GM23338 (cell line): ENCODE measurements at regions not wholly inside any gene's neighbourhood (a gene's known extent, or its start where the extent isn't known, plus 50 kb on each side); places are given as distances from the start of the nearest gene placed in this dataset.

ENCODE experiments used
- ATAC-seq: fragments of 200-7000 bp; cut with Tn5 transposase; 3 replicates; pipeline ENCODE4 v1.9.1; 2020
- DNase-seq: peaks from one replicate; pipeline ENCODE4 v3.0.0-alpha.2; 2015; ENCODE audit warnings: low spot score
- H2AFZ ChIP-seq: fragments of 200-600 bp; sonication (generic); 2 replicates; pipeline ENCODE4 v1.8.0; 2016; ENCODE audit warnings: antibody characterized with exemption, mild to moderate bottlenecking, moderate library complexity
- H3F3A ChIP-seq: fragments of 200-600 bp; sonication (generic); replicated peaks from 2 replicates; pipeline ENCODE4 v1.8.0; 2017; ENCODE audit warnings: antibody characterized with exemption, mixed run types, low read depth
- H3K27ac ChIP-seq: fragments of 200-600 bp; sonication (generic); 2 replicates; pipeline ENCODE4 v1.6.1; 2016; ENCODE audit warnings: low read depth
- H3K27me3 ChIP-seq: fragments of 200-600 bp; sonication (generic); 2 replicates; pipeline ENCODE4 v1.8.0; 2016; ENCODE audit warnings: mild to moderate bottlenecking, mixed run types, moderate library complexity; ENCODE audit not compliant: insufficient read depth
- H3K36me3 ChIP-seq: fragments of 200-600 bp; sonication (generic); 2 replicates; pipeline ENCODE4 v1.8.0; 2016; ENCODE audit warnings: mild to moderate bottlenecking; ENCODE audit not compliant: insufficient read depth
- H3K4me1 ChIP-seq: fragments of 200-600 bp; sonication (generic); 2 replicates; pipeline ENCODE4 v1.8.0; 2016; ENCODE audit warnings: mild to moderate bottlenecking, moderate library complexity; ENCODE audit not compliant: insufficient read depth
- H3K4me2 ChIP-seq: fragments of 200-600 bp; sonication (generic); 2 replicates; pipeline ENCODE4 v1.7.1; 2017; ENCODE audit warnings: mixed run types
- H3K4me3 ChIP-seq: fragments of 200-600 bp; sonication (generic); 2 replicates; pipeline ENCODE4 v1.6.1; 2016; ENCODE audit warnings: mixed run types
- H3K79me2 ChIP-seq: fragments of 200-600 bp; sonication (generic); replicated peaks from 2 replicates; pipeline ENCODE4 v1.8.0; 2017; ENCODE audit warnings: mild to moderate bottlenecking; ENCODE audit not compliant: insufficient read depth
- H3K9me2 ChIP-seq: fragments of 200-600 bp; sonication (generic); 2 replicates; pipeline ENCODE4 v1.8.0; 2017; ENCODE audit not compliant: insufficient read depth
- H4K20me1 ChIP-seq: fragments of 200-600 bp; sonication (generic); replicated peaks from 2 replicates; pipeline ENCODE4 v1.8.0; 2017; ENCODE audit warnings: mild to moderate bottlenecking; ENCODE audit not compliant: insufficient read depth
- H3K27ac Mint-ChIP-seq: 2 replicates; pipeline ENCODE4 v1.8.0; 2020; ENCODE audit warnings: inconsistent platforms, mild to moderate bottlenecking, moderate library complexity, mixed read lengths
- H3K27me3 Mint-ChIP-seq: 3 replicates; pipeline ENCODE4 v1.8.0; 2022; ENCODE audit warnings: low read depth, mild to moderate bottlenecking, moderate library complexity, mixed read lengths, inconsistent platforms; ENCODE audit not compliant: insufficient read depth, poor library complexity
- H3K36me3 Mint-ChIP-seq: 3 replicates; pipeline ENCODE4 v1.8.0; 2021; ENCODE audit warnings: low read depth, mild to moderate bottlenecking, inconsistent platforms, moderate library complexity, mixed read lengths
- H3K4me1 Mint-ChIP-seq: 3 replicates; pipeline ENCODE4 v1.8.0; 2020; ENCODE audit warnings: mild to moderate bottlenecking, inconsistent platforms, mixed read lengths
- H3K4me3 Mint-ChIP-seq: 3 replicates; pipeline ENCODE4 v1.8.0; 2021; ENCODE audit warnings: moderate library complexity, mild to moderate bottlenecking, inconsistent platforms, mixed read lengths
- H3K9me3 Mint-ChIP-seq: 3 replicates; pipeline ENCODE4 v1.8.0; 2020; ENCODE audit warnings: moderate library complexity, mild to moderate bottlenecking, inconsistent platforms, mixed read lengths
- CREB1 ChIP-seq: fragments of 250-450 bp; sonication (Bioruptor Pico); IDR thresholded peaks from 2 replicates; pipeline ENCODE4 v1.5.0; 2020; ENCODE audit warnings: low read depth, mild to moderate bottlenecking, moderate library complexity
- ETS1 ChIP-seq: IDR thresholded peaks from 2 replicates; pipeline ENCODE4 v1.6.1; 2016; ENCODE audit warnings: antibody characterized with exemption
- EZH2 ChIP-seq: fragments of 200-600 bp; sonication (generic); IDR thresholded peaks from one replicate; pipeline ENCODE4 v1.8.0; 2017; ENCODE audit warnings: antibody characterized with exemption, mild to moderate bottlenecking, low read depth; ENCODE audit not compliant: unreplicated experiment
- EZH2phosphoT487 ChIP-seq: fragments of 200-600 bp; sonication (generic); IDR thresholded peaks from one replicate; pipeline ENCODE4 v1.8.1; 2018; ENCODE audit warnings: antibody characterized with exemption; ENCODE audit not compliant: unreplicated experiment
- REST ChIP-seq: IDR thresholded peaks from one replicate; pipeline ENCODE4 v1.6.1; 2018; ENCODE audit warnings: antibody characterized with exemption; ENCODE audit not compliant: unreplicated experiment
- ZNF114 ChIP-seq: fragments of 250-450 bp; sonication (Bioruptor Pico); IDR thresholded peaks from 2 replicates; pipeline ENCODE4 v1.5.0; 2020; ENCODE audit warnings: mild to moderate bottlenecking, moderate library complexity
- ZNF331 ChIP-seq: fragments of 250-450 bp; sonication (Bioruptor Pico); IDR thresholded peaks from 2 replicates; pipeline ENCODE4 v1.5.0; 2020; ENCODE audit warnings: low read depth, mild to moderate bottlenecking, moderate library complexity
- TF ChIP-seq, protein P1 (sequence below): fragments of 250-450 bp; sonication (Bioruptor Pico); IDR thresholded peaks from 2 replicates; pipeline ENCODE4 v1.5.0; 2020; ENCODE audit warnings: mild to moderate bottlenecking, moderate library complexity

DNA sequence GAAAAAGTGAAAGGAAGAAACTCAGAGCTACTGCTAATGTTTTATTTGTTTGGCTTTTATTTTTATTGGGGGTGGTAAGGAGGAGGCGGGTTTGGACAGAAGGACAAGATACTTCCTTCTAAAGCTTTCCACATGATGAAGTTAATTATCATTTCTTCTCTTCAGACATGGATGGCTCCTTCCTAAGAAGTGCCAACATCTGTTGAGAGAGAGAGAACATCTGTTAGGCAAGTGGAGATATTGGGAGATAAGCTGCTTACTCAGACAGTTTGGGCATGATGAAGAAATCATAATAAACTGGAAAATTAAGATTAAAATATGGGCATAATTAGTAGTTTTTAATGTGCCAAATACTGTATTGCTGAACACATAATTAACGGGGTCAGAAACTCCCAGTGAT lies 535.7 kb upstream of the INTU start (continued):
- TF ChIP-seq REST (no peak), ZNF331 (CRISPR knock-in tag) (no peak), ZNF114 (CRISPR knock-in tag) (no peak), EZH2phosphoT487 (no peak)
- TF ChIP-seq, protein P1, sequence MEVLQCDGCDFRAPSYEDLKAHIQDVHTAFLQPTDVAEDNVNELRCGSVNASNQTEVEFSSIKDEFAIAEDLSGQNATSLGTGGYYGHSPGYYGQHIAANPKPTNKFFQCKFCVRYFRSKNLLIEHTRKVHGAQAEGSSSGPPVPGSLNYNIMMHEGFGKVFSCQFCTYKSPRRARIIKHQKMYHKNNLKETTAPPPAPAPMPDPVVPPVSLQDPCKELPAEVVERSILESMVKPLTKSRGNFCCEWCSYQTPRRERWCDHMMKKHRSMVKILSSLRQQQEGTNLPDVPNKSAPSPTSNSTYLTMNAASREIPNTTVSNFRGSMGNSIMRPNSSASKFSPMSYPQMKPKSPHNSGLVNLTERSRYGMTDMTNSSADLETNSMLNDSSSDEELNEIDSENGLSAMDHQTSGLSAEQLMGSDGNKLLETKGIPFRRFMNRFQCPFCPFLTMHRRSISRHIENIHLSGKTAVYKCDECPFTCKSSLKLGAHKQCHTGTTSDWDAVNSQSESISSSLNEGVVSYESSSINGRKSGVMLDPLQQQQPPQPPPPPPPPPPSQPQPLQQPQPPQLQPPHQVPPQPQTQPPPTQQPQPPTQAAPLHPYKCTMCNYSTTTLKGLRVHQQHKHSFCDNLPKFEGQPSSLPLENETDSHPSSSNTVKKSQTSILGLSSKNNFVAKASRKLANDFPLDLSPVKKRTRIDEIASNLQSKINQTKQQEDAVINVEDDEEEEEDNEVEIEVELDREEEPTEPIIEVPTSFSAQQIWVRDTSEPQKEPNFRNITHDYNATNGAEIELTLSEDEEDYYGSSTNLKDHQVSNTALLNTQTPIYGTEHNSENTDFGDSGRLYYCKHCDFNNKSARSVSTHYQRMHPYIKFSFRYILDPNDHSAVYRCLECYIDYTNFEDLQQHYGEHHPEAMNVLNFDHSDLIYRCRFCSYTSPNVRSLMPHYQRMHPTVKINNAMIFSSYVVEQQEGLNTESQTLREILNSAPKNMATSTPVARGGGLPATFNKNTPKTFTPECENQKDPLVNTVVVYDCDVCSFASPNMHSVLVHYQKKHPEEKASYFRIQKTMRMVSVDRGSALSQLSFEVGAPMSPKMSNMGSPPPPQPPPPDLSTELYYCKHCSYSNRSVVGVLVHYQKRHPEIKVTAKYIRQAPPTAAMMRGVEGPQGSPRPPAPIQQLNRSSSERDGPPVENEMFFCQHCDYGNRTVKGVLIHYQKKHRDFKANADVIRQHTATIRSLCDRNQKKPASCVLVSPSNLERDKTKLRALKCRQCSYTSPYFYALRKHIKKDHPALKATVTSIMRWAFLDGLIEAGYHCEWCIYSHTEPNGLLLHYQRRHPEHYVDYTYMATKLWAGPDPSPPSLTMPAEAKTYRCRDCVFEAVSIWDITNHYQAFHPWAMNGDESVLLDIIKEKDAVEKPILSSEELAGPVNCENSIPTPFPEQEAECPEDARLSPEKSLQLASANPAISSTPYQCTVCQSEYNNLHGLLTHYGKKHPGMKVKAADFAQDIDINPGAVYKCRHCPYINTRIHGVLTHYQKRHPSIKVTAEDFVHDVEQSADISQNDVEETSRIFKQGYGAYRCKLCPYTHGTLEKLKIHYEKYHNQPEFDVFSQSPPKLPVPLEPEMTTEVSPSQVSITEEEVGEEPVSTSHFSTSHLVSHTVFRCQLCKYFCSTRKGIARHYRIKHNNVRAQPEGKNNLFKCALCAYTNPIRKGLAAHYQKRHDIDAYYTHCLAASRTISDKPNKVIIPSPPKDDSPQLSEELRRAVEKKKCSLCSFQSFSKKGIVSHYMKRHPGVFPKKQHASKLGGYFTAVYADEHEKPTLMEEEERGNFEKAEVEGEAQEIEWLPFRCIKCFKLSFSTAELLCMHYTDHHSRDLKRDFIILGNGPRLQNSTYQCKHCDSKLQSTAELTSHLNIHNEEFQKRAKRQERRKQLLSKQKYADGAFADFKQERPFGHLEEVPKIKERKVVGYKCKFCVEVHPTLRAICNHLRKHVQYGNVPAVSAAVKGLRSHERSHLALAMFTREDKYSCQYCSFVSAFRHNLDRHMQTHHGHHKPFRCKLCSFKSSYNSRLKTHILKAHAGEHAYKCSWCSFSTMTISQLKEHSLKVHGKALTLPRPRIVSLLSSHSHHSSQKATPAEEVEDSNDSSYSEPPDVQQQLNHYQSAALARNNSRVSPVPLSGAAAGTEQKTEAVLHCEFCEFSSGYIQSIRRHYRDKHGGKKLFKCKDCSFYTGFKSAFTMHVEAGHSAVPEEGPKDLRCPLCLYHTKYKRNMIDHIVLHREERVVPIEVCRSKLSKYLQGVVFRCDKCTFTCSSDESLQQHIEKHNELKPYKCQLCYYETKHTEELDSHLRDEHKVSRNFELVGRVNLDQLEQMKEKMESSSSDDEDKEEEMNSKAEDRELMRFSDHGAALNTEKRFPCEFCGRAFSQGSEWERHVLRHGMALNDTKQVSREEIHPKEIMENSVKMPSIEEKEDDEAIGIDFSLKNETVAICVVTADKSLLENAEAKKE (CRISPR knock-in tag): no peak

DNA sequence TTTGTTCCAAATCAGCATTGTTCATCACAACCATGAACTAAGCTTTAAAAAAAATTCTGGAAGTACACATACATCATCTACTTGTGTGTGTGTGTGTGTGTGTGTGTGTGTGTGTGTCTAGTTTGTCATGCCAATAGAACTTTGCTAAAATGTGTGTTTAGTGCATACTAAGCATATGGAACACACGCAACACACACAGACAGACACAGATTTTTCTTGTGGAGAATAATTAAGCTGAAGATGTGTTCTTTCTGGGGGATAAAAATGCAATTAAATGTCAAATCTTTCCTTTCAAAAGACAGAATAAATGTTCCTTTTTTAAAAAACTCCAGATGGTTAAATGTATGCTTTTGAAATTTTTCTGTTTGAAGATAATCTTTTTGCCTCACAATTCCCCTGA lies 530.4 kb upstream of the INTU start:
- no peak overlapping the region for H2AFZ ChIP-seq
- H3K4me2 ChIP-seq: no peak overlapping the region
- H3K36me3 Mint-ChIP-seq: peaks cover 5% of the 10 kb centered on the region; the same call in 2 of the 3 replicates
- no peaks in the 10 kb centered on the region for H3F3A ChIP-seq
- no peaks in the 10 kb centered on the region for H3K27me3 ChIP-seq
- H3K4me1 Mint-ChIP-seq: no peaks in the 10 kb centered on the region
- peaks cover 9% of the 10 kb centered on the region for H3K9me3 Mint-ChIP-seq
- H3K4me1 ChIP-seq: no peaks in the 10 kb centered on the region
- H3K27ac Mint-ChIP-seq: no peak overlapping the region
- no peaks in the 10 kb centered on the region for H3K36me3 ChIP-seq
- ATAC-seq: no peak
- H3K27ac ChIP-seq: no peak overlapping the region
- no peak overlapping the region for H3K4me3 Mint-ChIP-seq
- DNase-seq: no peak
- no peaks in the 10 kb centered on the region for H3K27me3 Mint-ChIP-seq
- H3K4me3 ChIP-seq: no peak overlapping the region
- no peaks in the 10 kb centered on the region for H3K79me2 ChIP-seq
- no peaks in the 10 kb centered on the region for H4K20me1 ChIP-seq
- peaks cover 4% of the 10 kb centered on the region; the same call in 1 of the 2 replicates for H3K9me2 ChIP-seq
- TF ChIP-seq CREB1 (CRISPR knock-in tag): no peak
- TF ChIP-seq EZH2: no peak
- TF ChIP-seq ETS1: no peak
- TF ChIP-seq EZH2phosphoT487: no peak
